ENCODE measurements at regions not wholly inside any gene's neighbourhood (a gene's known extent, or its start where the extent isn't known, plus 50 kb on each side); places are given as distances from the start of the nearest gene placed in this dataset.

- ChIA-PET CTCF (ENCODE audit: low intra/inter-chr PET ratio) (no interaction called here), POLR2A (no interaction called here)
- 13% methylated on average over 1 of the region's 1 CpG for WGBS (ENCODE audit: insufficient coverage, low coverage, missing lambda C conversion rate)
- H3K27ac ChIP-seq (ENCODE audit: extremely low read depth, low read depth, low read length) = no peak overlapping the region
- H3K27me3 ChIP-seq (ENCODE audit: control insufficient read depth in 2 of 2, insufficient read depth in 2 of 2, low read length in 2 of 2) = no peaks in the 10 kb centered on the region
- no peaks in the 10 kb centered on the region for H3K79me2 ChIP-seq (ENCODE audit: control insufficient read depth, insufficient read depth, low read length)
- H3K9me3 ChIP-seq (replicated peaks; ENCODE audit: control insufficient read depth, insufficient read depth, low read depth, low read length) = no peaks in the 10 kb centered on the region
- H2AFZ ChIP-seq (ENCODE audit: low read depth, low read length) = no peak overlapping the region
- H3K9ac ChIP-seq (ENCODE audit: insufficient read depth in 1 of 2, low read depth in 2 of 2, low read length in 2 of 2) = no peak overlapping the region
- ATAC-seq (no peak), DNase-seq (ENCODE audit: extremely low read depth in 1 of 4, low spot score in 3 of 4) (no peak), FAIRE-seq (no peak)
- TF ChIP-seq POLR2A (conservative IDR thresholded peaks at IDR 0.05) (no peak), AFF4 (CRISPR knock-in tag; IDR thresholded peaks at IDR 0.05) (no peak), ZNF76 (CRISPR knock-in tag; IDR thresholded peaks at IDR 0.05; ENCODE audit: borderline replicate concordance) (no peak)
- no peaks in the 10 kb centered on the region for H3K4me1 ChIP-seq (replicated peaks in 1 of 2; ENCODE audit: control insufficient read depth in 2 of 2, insufficient read depth in 2 of 2, low read length in 2 of 2)
- H4K20me1 ChIP-seq (replicated peaks; ENCODE audit: control insufficient read depth, insufficient read depth, low read length) = no peaks in the 10 kb centered on the region
- in situ Hi-C loops (cut with MboI) (no loop called here), intact Hi-C loops (cut with micrococcal nuclease) (loop anchor here (10.0 kb wide), 1 partner anchor 61 kb away; no protein-coding TSS in a partner anchor)
- no peaks in the 10 kb centered on the region for H3K36me3 ChIP-seq (ENCODE audit: control insufficient read depth, insufficient read depth, low read length)
- no peak overlapping the region for H3K4me2 ChIP-seq (ENCODE audit: insufficient read depth, low read length)
- H3K4me3 ChIP-seq = no peak overlapping the region
- BruUV-seq (replicated peaks) = no TSS peak
- H3K9me1 ChIP-seq (ENCODE audit: control insufficient read depth, insufficient read depth, low read length) = no peaks in the 10 kb centered on the region
These were observed 192.2 kb downstream of the MID1IP1 start for GRCh38 chrX:38993500-38993899.
